A549 (cell line): ENCODE measurements at regions not wholly inside any gene's neighbourhood (a gene's known extent, or its start where the extent isn't known, plus 50 kb on each side); places are given as distances from the start of the nearest gene placed in this dataset.
A peak's percentile ranks its signal among the peaks of the same experiment; 100 is the strongest.

ENCODE experiments used
- ATAC-seq, 2 experiments: fragments of 200-7000 bp in 1 of 2; fragments of >200 bp in 1 of 2; cut with Nextera tagmentation in 1 of 2; cut with Tn5 transposase in 1 of 2; 3 replicates each; pipeline versions ENCODE4 v1.8.0 to v1.9.1; 2018 to 2020; ENCODE audit warnings: mild to moderate bottlenecking in 1 of 2, moderate library complexity in 1 of 2
- CTCF ChIA-PET: fragments of 300-600 bp; sonication (Branson Sonifier 250); formaldehyde crosslinking; extraction: SDS; loops from one replicate; lab custom pipeline; 2021; ENCODE audit warnings: antibody characterized with exemption, inconsistent platforms; lab: Yijun Ruan, JAX
- POLR2A ChIA-PET: fragments of 350-600 bp; formaldehyde crosslinking; extraction: SDS; loops from one replicate; lab custom pipeline; 2021; ENCODE audit warnings: antibody characterized with exemption, inconsistent platforms; lab: Yijun Ruan, JAX
- DNase-seq, 2 experiments: peaks; one replicate each; pipeline versions ENCODE4 v3.0.0 to v3.0.0-alpha.2; 2011 to 2016; ENCODE audit warnings: low read depth in 1 of 2, low spot score in 1 of 2
- FAIRE-seq: peaks from 2 replicates; lab custom pipeline; 2011; peaks lifted over from hg19 to GRCh38; lab: Jason Lieb, UNC
- H3K27ac ChIP-seq, 2 experiments: fragments of >200 bp; sonication (Bioruptor Twin); formaldehyde crosslinking; 3 replicates each; pipeline ENCODE4 v1.5.1; 2016 to 2017
- H3K4me1 ChIP-seq: fragments of >200 bp; sonication (Bioruptor Twin); formaldehyde crosslinking; 3 replicates; pipeline ENCODE4 v1.6.1; 2016
- H3K4me2 ChIP-seq: fragments of >200 bp; sonication (Bioruptor Twin); formaldehyde crosslinking; 3 replicates; pipeline ENCODE4 v1.6.1; 2016
- H3K4me3 ChIP-seq: fragments of >200 bp; sonication (Bioruptor Twin); formaldehyde crosslinking; 3 replicates; pipeline ENCODE4 v1.5.1; 2016
- H3K9me3 ChIP-seq: fragments of >200 bp; sonication (Bioruptor Twin); formaldehyde crosslinking; 3 replicates; pipeline ENCODE4 v1.6.1; 2016
- ATOH8 ChIP-seq: fragments of 250-450 bp; sonication (Bioruptor Pico); IDR thresholded peaks from 2 replicates; pipeline ENCODE4 v1.5.0; 2020; ENCODE audit warnings: low read depth, mild to moderate bottlenecking, moderate library complexity
- BCL3 ChIP-seq: fragments of >200 bp; sonication (Bioruptor Twin); formaldehyde crosslinking; IDR thresholded peaks from 3 replicates; pipeline ENCODE4 v1.6.1; 2016
- CBX2 ChIP-seq: fragments of 200-600 bp; sonication (generic); IDR thresholded peaks from 2 replicates; pipeline ENCODE4 v1.6.1; 2016; ENCODE audit warnings: low read depth, mild to moderate bottlenecking, borderline replicate concordance
- CEBPB ChIP-seq, 2 experiments: fragments of >200 bp in 1 of 2; sonication (Bioruptor Twin) in 1 of 2; formaldehyde crosslinking in 1 of 2; IDR thresholded peaks; 2 replicates each; pipeline ENCODE4 v1.6.1; 2012 to 2016
- CHD4 ChIP-seq: fragments of 200-600 bp; sonication (generic); IDR thresholded peaks from 2 replicates; pipeline ENCODE4 v1.6.1; 2016; ENCODE audit warnings: antibody characterized with exemption, mild to moderate bottlenecking, borderline replicate concordance
- CTCF ChIP-seq: fragments of >200 bp; sonication (Bioruptor Twin); formaldehyde crosslinking; IDR thresholded peaks from 3 replicates; pipeline ENCODE4 v1.5.1; 2016
- EP300 ChIP-seq, 2 experiments: fragments of >200 bp; sonication (Bioruptor Twin); formaldehyde crosslinking; IDR thresholded peaks; 2 replicates in 1 of 2; 3 replicates in 1 of 2; pipeline ENCODE4 v1.6.1; 2016 to 2017
- ESRRA ChIP-seq: fragments of 150-350 bp; IDR thresholded peaks from 2 replicates; pipeline ENCODE4 v1.6.1; 2014; ENCODE audit warnings: mild to moderate bottlenecking, low read length, borderline replicate concordance
- FOSB ChIP-seq: fragments of 250-450 bp; sonication (Bioruptor Pico); IDR thresholded peaks from 2 replicates; pipeline ENCODE4 v1.5.0; 2020; ENCODE audit warnings: mild to moderate bottlenecking, moderate library complexity
- FOSL2 ChIP-seq, 2 experiments: fragments of 450-650 bp in 1 of 2; fragments of >200 bp in 1 of 2; sonication (Bioruptor Twin) in 1 of 2; formaldehyde crosslinking; IDR thresholded peaks; 2 replicates each; pipeline versions ENCODE4 v1.5.0 to v1.6.1; 2016 to 2020; ENCODE audit warnings: mild to moderate bottlenecking in 1 of 2, moderate library complexity in 1 of 2
- FOXS1 ChIP-seq: fragments of 250-450 bp; sonication (Bioruptor Pico); IDR thresholded peaks from 2 replicates; pipeline ENCODE4 v1.5.0; 2020; ENCODE audit warnings: mild to moderate bottlenecking, moderate library complexity
- GATA3 ChIP-seq: IDR thresholded peaks from 2 replicates; pipeline ENCODE4 v1.6.1; 2012; ENCODE audit warnings: borderline replicate concordance
- HOXB5 ChIP-seq: fragments of 250-450 bp; sonication (Bioruptor Pico); IDR thresholded peaks from 2 replicates; pipeline ENCODE4 v1.5.0; 2020; ENCODE audit warnings: mild to moderate bottlenecking, moderate library complexity
- KDM1A ChIP-seq: fragments of 200-600 bp; sonication (generic); IDR thresholded peaks from 2 replicates; pipeline ENCODE4 v1.6.1; 2016; ENCODE audit warnings: low read depth, mild to moderate bottlenecking
- NFE2L2 ChIP-seq: fragments of 150-350 bp; conservative IDR thresholded peaks from 2 replicates; pipeline ENCODE4 v1.6.1; 2014; ENCODE audit warnings: low read length
- NR3C1 ChIP-seq: fragments of >200 bp; sonication (Bioruptor Twin); formaldehyde crosslinking; IDR thresholded peaks from 3 replicates; pipeline ENCODE4 v1.6.1; 2017
- PBX3 ChIP-seq: IDR thresholded peaks from 2 replicates; pipeline ENCODE4 v1.6.1; 2012
- POLR2AphosphoS2 ChIP-seq: conservative IDR thresholded peaks from 2 replicates; pipeline ENCODE4 v1.6.1; 2012; ENCODE audit warnings: low read length, improper control_type of control experiment, inconsistent platforms
- RARB ChIP-seq: fragments of 250-450 bp; sonication (Bioruptor Pico); IDR thresholded peaks from 2 replicates; pipeline ENCODE4 v1.8.0; 2021; ENCODE audit warnings: mild to moderate bottlenecking, moderate library complexity
- RCOR1 ChIP-seq: fragments of 150-350 bp; IDR thresholded peaks from 2 replicates; pipeline ENCODE4 v1.6.1; 2014; ENCODE audit warnings: antibody characterized with exemption, low read length, low read depth
- RFX5 ChIP-seq: fragments of 450-650 bp; IDR thresholded peaks from 2 replicates; pipeline ENCODE4 v1.7.1; 2014; ENCODE audit warnings: antibody characterized with exemption, mild to moderate bottlenecking, moderate library complexity
- SMC3 ChIP-seq: fragments of >200 bp; sonication (Bioruptor Twin); formaldehyde crosslinking; IDR thresholded peaks from 3 replicates; pipeline ENCODE4 v1.6.1; 2018; ENCODE audit warnings: inconsistent platforms
- ZC3H11A ChIP-seq: fragments of 450-650 bp; IDR thresholded peaks from 2 replicates; pipeline ENCODE4 v1.6.1; 2014; ENCODE audit warnings: antibody characterized with exemption, mild to moderate bottlenecking
- ZFP36 ChIP-seq: fragments of 450-650 bp; IDR thresholded peaks from 2 replicates; pipeline ENCODE4 v1.6.1; 2014; ENCODE audit warnings: borderline replicate concordance; ENCODE audit not compliant: partially characterized antibody
- ZNF302 ChIP-seq: fragments of 250-450 bp; sonication (Bioruptor Pico); IDR thresholded peaks from 2 replicates; pipeline ENCODE4 v1.9.0; 2021; ENCODE audit warnings: inconsistent platforms, mild to moderate bottlenecking, moderate library complexity
- ZSCAN20 ChIP-seq: fragments of 250-450 bp; sonication (Bioruptor Pico); IDR thresholded peaks from 2 replicates; pipeline ENCODE4 v1.8.0; 2022; ENCODE audit warnings: mild to moderate bottlenecking, moderate library complexity
- WGBS: methylation state at CpG from one replicate; pipeline ENCODE4 v1.1.6; 2017; ENCODE audit errors: missing lambda C conversion rate; 5-methylcytosine and 5-hydroxymethylcytosine counted together

- H3K4me2 ChIP-seq, result no peak overlapping the region
- ChIA-PET CTCF (interaction anchor here (1.8 kb wide), 1 partner anchor 9 kb away, joined by 4 read pairs; no protein-coding TSS in a partner anchor), POLR2A (no interaction called here)
- no peak for TF ChIP-seq ZSCAN20 (CRISPR knock-in tag)
- TF ChIP-seq HOXB5 (CRISPR knock-in tag), result no peak
- TF ChIP-seq SMC3, result no peak
- no peak for TF ChIP-seq CHD4
- TF ChIP-seq PBX3, result no peak
- TF ChIP-seq EP300 (IDR thresholded peaks at IDR 0.05), result no peak
- no peak for TF ChIP-seq FOXS1 (CRISPR knock-in tag)
- TF ChIP-seq GATA3, result no peak
- TF ChIP-seq RFX5, result no peak
- TF ChIP-seq ZFP36, result no peak
- TF ChIP-seq ZNF302, result no peak
- no peak for TF ChIP-seq NR3C1
- no peak overlapping the region for H3K27ac ChIP-seq
- WGBS, result 31% methylated on average over 10 of the region's 10 CpGs
- no peaks in the 10 kb centered on the region for H3K9me3 ChIP-seq
- H3K4me3 ChIP-seq, result no peak overlapping the region
- DNase-seq, result no peak
- FAIRE-seq, result no peak
- 0 out of 6 replicates have a peak, but pooled peaks of 1 of the 2 experiments have one; percentile 19 for ATAC-seq
- no peaks in the 10 kb centered on the region for H3K4me1 ChIP-seq
Observed at GRCh38 chr7:32415936-32416335, 74.2 kb downstream of the LSM5 start.

- Histone ChIP-seq H3K9me3 (no peaks in the 10 kb centered on the region), H3K4me1 (no peaks in the 10 kb centered on the region), H3K27ac (no peak overlapping the region)
- ChIA-PET CTCF (interaction anchor here (1.8 kb wide), 1 partner anchor 9 kb away, joined by 4 read pairs; no protein-coding TSS in a partner anchor), POLR2A (no interaction called here)
- ATAC-seq (no peak), DNase-seq (no peak)
- TF ChIP-seq HOXB5 (CRISPR knock-in tag) (no peak), EP300 (IDR thresholded peaks at IDR 0.05) (no peak)
- TF ChIP-seq, all 56 proteins: peak for 0
- 37% methylated on average over 6 of the region's 6 CpGs for WGBS
- H3K4me2 ChIP-seq, result no peak overlapping the region
- H3K4me3 ChIP-seq, result no peak overlapping the region
- FAIRE-seq, result no peak
Observed at GRCh38 chr7:32415519-32415918, 74.7 kb downstream of the LSM5 start.

GRCh38 chr7:32412471-32412870 is 77.7 kb downstream of the LSM5 start:
- Histone ChIP-seq H3K4me1 (no peaks in the 10 kb centered on the region), H3K4me3 (no peak overlapping the region), H3K4me2 (no peak overlapping the region), H3K27ac (no peak overlapping the region), H3K9me3 (no peaks in the 10 kb centered on the region)
- 5% methylated on average over 4 of the region's 4 CpGs for WGBS
- no peak for ATAC-seq
- TF ChIP-seq CEBPB (IDR thresholded peaks at IDR 0.05) (no peak), FOSL2 (IDR thresholded peaks at IDR 0.05) (no peak), FOSL2 (CRISPR knock-in tag; IDR thresholded peaks at IDR 0.05) (no peak), FOSB (CRISPR knock-in tag) (no peak), ESRRA (no peak), CHD4 (no peak), ZC3H11A (no peak), RCOR1 (no peak), CTCF (no peak)
- no peak for DNase-seq
- ChIA-PET POLR2A (no interaction called here), CTCF (no interaction called here)
- FAIRE-seq, result no peak

- ATAC-seq, result peak; percentile 38 to 43; a peak in 2 of 6 replicates
- POLR2A ChIA-PET, result no interaction called here
- no peaks in the 10 kb centered on the region for H3K4me1 ChIP-seq
- no peak for DNase-seq
- CTCF ChIA-PET, result no interaction called here
- H3K4me3 ChIP-seq, result no peak overlapping the region
- 93% methylated on average over 2 of the region's 2 CpGs for WGBS
- H3K4me2 ChIP-seq, result no peak overlapping the region
- H3K9me3 ChIP-seq, result no peaks in the 10 kb centered on the region
- no peak overlapping the region for H3K27ac ChIP-seq
- FAIRE-seq, result no peak
- no peak for TF ChIP-seq POLR2AphosphoS2
- no peak for TF ChIP-seq RARB
- TF ChIP-seq BCL3, result no peak
- TF ChIP-seq ESRRA, result no peak
- TF ChIP-seq KDM1A, result no peak
- no peak for TF ChIP-seq ZFP36
- TF ChIP-seq ATOH8, result no peak
- TF ChIP-seq CBX2, result no peak
- TF ChIP-seq NFE2L2, result no peak
- TF ChIP-seq PBX3, result no peak
Observed at GRCh38 chr7:32410545-32410944, 79.6 kb downstream of the LSM5 start.
